Stimulated activated naive CD4-positive, alpha-beta T cell (primary cell): ENCODE measurements at regions not wholly inside any gene's neighbourhood (a gene's known extent, or its start where the extent isn't known, plus 50 kb on each side); places are given as distances from the start of the nearest gene placed in this dataset.

Source experiments
- DNase-seq, 6 experiments: peaks; one replicate each; lab custom pipeline; 2025; lab: John Stamatoyannopoulos, UW

DNA sequence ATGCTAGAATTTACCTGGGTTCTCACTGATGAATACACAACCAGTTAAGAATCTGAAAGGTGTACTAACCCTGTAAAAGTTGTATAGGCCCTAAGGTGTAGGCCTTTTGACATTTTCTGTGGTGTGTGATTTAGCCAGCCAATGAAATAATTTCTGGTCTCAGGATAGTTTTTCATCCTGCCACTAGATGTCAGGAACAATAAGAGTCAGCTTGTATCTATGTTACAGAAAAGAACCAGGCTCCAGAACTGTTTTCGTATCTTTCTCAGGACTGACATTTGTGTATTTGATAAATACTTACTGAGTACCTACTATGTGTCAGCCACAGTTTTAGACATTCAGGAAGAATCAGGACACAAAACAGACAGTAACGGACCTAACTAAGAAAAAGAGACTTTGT is 673.6 kb upstream of the TENM3 start:
- no peak for DNase-seq

DNA sequence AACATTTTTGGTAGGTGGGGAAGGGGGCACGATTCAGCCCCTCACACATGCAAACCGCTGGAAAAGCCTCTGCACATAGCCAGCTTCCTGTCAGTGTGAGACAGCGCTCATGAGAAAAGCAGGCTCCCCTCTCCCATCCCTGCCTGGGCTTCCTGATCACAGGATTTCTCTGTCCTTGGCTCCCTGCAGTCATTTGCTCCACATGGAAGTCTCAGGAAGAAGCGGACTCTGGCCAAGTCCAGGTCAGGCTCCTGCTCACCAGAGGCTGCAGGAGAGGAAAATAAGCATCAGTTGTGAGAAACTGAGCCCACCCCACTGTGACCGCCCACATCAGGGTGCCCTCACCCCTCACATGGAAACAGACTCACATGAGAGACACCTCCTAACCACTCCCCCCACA is 664.3 kb upstream of the TENM3 start:
- no peak for DNase-seq

DNA sequence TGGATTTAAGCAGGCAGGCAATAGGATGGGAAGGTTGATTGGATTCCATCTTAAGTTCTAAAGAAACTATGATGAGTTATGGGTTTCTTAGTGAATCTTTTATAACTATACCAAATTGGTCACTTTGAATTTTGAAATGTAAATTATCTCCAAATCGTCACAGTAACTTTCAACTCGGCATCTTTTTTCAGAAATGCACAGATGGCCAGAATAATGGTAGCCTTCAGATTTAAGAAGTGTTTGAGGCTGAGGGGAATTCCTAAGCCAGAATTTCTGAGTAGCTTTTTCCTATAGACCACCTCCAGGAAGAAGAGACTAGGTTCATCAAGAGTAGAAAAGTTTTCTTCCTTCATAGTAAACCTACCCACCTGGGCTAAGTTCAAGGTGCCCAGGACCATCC is 663.7 kb upstream of the TENM3 start:
- DNase-seq: no peak

DNA sequence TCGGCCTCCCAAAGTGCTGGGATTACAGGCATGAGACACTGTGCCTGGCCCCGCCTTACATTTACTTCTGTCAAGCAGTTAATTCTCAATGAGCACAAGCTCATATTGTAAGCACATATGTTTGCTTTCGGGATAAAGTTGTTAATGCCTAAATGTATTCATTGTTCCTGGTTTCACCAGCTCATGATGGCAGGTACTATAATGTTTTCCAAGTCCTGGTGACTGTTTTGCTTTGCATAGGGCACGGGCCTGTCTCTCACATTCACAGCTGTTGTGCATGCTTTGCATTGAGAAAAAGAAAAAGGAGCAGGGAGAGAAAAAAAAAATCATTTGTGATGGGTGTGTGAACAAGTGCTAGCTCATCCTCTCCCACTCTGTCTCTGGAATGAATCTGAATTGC is 661.2 kb upstream of the TENM3 start:
- no peak for DNase-seq

DNA sequence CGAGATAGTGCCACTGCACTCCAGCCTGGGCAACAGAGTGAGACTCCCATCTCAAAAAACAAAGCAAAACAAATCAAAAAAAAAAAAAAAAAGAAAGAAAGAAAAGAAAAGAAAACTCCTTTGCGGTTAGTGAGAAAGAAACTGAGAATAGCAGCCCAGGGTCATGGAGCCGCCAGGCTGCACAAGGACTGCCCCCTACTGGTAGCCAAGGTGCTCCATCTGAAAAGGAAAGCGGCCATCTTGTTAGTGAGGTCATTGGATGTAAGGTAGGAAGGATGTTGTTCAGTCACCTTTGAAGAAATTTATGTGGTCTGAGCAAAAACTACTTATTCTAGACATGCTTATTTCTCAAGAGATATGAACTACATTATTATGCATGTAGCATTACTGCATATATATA is 660.6 kb upstream of the TENM3 start:
- DNase-seq: no peak

DNA sequence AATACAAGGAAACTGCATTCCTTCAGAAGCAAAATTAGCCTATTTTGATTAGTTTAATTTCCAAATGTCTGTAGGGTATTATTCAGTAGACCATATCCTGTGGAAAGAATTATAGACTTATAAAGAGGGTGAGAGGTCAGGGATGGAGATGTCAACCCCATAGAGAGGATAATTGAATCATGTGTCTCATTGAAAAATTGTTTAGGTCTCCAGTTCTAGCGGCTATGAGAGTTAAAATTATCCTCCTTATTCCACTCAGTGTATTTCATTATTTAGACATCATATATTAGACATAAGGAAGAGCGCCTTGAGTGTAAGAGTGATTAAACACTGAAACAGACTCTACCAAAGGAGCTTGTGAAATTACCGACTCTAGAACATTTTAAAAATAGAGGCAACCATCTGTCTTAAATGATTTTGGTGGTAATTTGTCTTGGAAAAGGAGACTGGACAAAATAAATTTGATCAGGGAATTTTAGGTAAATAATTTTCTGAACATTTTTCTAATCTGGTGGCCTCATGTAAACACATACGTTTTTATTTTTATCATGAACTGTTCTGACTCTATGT is 654.4 kb upstream of the TENM3 start:
- no peak for DNase-seq

DNA sequence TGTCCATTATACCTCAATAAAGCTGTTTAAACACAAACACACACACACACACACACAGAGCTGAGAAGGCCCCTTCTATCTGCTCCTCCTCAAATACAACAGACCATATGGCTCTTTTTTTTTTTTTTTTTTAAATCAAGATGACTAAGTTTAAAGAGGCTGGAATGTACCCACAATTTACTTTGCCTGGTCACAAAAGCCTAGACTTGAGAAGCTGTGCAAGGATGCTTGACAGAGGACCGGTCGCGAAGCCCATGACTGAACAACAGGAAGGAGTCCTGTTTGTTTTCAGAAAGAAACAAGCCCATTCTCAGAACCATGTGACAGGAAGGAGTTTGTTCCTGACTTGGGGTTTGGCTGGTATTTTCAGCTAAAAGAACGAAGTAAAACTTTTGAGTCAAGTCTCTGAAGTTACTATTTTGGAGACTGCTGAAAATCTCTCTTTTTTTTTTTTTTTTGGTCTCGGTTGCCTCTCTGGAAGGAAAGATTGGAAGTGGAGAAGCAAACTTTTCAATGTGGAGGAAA is 650.9 kb upstream of the TENM3 start:
- no peak for DNase-seq

DNA sequence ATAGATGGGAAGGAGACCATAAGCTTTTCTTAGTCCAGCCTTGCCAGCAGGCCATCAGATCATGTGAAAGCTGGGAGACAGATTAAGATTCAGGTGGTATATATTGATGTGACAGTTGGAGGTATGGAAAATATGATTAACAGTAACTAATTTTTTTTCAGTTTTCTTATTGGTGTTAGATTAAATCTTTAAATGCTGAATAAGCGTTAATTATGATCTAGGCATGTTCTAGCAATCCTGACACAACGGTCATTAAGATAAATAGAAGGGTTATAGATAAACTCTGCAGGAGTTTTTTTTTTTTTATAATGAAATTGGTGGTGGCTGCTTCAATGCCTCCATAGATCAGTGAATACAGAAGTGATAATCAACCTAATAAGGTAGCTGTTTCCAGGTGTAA is 649.5 kb upstream of the TENM3 start:
- no peak for DNase-seq

DNA sequence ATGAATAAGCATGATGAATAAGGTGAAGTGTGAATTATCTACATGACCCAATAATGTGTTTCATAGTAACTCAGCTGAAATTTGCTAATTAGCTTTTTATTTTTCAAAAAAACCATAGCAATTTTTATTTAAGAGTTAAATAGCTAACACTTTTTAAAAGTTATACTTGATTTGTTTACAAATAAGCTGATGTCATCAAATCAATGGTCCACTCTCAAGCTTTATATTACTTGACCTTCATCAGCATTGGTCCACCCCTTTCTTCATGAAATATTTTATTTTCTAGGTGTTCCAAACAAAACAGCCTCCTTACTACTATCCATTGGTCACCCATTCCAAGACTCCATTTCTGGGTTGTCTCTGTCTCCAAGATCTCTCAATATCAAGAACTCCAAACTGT is 649.0 kb upstream of the TENM3 start:
- no peak for DNase-seq

DNA sequence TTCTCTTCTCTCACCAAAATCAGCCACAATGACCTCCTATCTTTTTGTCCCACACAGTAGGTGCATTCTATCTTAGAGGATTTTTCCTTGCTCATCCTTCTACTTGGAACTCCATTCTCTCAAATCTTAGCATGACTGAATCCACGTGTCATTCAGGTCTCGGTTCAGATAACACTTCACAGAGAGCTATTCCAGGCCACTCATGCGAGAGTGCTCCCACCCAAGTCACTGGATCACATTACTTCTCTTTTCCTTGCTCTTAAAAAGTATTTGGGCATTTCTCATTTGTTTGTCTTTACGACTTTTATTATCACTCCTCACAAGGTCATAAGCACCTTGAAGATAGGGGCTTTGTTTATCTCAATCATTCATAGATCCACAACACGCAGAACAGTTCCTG is 647.5 kb upstream of the TENM3 start:
- DNase-seq: no peak

DNA sequence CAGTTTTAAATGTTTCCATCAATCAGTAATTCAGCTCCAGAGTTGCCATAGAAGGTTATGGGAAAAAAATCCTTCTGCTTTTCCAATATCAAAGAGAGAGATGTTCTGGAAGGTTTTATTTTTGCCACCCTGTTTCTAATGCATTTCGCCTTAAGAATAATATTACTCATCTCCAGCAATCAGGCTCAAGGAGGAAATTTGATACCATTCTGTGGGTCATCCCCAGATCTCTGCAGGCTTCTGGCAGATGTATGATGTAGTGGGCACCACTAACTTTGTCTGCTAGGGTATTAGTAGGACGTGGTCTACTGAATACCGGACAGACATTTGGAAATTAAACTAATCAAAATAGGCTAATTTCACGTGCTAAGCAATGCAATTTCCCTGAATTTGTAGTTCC is 645.4 kb upstream of the TENM3 start:
- DNase-seq: no peak

DNA sequence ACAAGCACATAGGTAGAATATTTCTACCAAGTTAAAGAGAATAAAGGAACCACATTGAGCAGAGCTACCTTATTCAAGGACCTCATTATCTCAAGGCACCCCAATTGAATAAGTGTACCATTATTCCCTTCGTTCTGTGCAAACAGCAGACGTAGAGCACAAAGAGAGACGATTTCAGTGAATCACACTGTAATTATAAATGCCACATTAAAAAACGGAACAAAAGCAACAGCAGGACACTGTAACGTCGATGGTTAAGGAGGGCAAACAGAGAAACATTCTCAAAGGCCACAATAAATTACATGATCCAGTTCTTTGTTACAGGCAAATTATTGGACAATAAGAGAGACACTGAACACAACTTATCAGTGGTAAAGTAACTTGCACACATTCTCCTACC is 644.1 kb upstream of the TENM3 start:
- DNase-seq: no peak

DNA sequence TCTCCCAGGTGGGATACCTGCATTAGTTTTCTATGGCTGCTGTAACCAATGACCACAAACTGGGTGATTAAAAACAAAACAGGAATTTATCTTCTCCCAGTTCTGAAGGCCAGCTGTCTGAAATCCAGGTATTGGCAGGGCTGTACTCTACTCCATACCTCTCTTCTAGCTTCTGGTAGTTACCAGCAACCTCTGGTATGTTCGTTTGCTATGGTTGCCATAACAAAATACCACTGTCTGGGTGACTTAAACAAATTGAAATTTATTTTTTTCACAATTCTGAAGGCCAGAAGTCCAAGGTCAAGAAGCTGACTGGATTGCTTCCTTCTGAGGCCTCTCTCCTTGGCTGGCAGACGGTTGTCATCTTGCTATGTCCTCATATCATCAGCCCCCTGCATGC is 642.1 kb upstream of the TENM3 start:
- DNase-seq: no peak

DNA sequence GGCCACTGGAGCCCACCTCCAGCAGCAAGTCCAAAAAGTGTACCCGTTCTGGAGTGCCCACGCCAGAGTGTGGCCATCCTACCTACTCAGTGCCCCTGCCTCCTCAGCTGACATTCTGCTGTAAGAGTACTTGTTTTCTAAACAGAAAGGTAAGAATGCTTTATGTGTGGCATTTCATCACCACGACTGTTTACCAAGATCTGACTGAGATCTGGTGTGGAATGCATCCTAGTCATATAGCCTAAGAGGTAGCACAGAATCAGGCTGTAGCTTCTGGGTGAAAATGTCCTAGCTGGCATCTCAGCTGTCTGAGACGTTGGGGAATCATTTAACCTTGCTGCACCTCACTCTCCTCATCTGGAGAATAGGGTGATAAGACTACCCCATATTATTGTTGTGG is 638.7 kb upstream of the TENM3 start:
- no peak for DNase-seq

DNA sequence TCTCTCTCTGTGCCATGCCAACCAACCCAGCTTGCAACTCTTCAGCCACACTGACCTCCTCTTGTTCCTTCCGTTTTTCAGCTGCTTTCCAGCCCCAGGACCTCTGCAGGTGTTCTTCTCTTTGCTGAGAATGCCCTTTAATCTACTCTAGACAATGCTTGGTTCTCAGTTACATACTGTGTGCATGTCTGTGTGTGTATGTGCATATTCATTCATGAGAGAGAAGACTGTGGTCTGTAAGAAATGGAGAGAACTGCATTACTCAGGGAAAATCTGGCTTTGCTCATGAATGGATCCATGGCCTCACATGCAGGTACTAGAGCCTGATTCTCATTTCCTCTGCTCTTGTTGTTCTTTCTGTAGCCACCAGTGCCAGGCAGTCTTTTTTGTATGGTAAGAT is 636.9 kb upstream of the TENM3 start:
- no peak for DNase-seq

DNA sequence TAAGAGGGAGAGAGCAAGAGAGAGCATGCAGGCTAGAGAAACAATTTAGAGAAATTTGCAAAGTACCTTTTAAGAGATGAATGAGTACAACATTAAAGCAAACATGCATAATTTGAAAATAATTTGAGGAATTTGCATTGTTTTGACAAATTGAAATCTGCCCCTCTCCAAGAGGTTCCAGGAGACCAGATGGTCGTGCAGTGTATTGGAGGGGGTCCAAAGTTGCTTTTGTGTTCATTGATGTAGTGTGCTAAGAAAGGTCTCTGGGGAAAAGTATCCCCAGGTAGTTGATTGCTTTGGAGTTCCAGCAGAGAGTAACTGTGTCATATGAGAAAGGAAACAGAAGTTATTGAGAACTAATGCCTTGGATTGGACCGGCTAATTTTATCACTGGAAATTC is 635.0 kb upstream of the TENM3 start:
- DNase-seq: no peak

DNA sequence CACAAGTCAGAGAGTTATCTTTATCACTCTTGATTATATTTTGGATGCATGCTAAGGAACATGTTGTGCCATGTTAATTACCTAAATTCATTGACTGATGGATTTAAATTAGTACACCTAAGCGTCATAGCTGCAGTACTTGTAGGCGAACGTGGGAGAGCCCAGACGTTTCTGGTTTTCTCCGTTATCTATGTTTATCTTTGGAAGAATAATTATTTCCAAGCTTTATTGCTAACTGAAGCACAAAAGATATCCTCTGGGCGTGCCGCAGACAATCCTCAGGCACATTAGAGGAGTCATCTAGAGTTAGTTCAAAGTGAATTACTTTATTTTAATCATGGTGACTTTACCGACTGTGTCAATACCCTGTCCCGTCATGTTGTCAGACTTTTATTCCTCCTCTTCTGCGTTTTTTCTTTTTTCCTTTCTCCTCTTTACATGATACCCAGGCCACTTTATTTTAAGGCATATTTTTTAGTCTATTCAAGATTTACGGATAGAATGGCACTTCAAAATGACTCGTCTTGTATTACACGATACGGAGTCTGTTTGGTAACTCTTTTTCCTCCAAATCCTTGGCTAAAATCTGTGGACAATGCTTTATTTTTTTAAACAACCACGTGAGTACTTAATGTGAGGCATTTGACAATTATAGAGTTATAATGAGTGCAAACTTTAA is 632.0 kb upstream of the TENM3 start:
- DNase-seq: no peak

DNA sequence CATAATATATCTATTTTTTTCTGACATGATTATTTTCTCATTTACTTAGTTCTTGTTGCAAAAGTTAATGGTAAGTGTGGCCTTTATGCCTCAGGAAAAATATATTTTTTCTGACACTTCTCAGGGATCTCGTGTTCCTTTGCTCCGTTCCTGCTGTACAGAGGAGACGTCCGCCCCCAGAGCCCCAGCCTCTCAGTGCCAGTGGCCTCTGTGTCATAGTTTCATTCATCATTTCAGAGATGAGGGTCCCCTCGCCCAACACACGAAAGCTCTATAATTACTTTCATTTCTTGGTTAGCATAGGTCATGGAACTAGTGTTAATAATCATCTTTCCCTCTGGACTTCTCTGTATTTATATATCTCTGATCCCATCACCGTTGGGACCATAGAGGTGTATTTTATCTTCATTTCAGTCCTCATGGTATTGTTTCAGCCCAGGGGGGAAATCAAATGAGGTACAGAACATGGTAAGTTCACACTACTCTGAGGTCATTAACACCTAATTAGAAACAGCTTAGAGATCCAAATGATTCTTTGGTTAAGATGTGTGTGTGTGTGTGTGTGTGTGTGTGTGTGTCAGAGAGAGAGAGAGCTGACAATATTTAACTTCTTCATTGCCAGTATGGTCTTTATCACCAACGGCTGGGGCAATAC is 631.1 kb upstream of the TENM3 start:
- DNase-seq: no peak

DNA sequence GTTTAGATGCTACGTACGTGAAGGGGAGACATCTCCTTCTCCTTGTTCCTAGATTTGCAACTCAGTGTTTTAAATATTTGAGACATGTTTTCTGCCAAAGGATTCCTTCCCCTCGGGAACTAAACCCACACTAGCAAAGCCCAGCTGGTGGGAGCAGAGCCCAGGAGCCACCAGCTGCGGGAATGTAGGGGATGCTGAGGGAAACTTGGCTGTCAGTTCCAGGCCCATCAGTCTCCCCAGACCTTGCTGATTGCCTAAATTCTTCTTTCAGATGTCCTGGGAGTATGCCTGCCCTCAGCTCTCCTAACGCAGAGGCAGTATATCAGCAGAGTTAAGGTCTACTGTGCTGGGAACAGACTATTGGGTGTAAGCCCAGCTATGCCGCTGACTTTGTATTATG is 630.0 kb upstream of the TENM3 start:
- no peak for DNase-seq

DNA sequence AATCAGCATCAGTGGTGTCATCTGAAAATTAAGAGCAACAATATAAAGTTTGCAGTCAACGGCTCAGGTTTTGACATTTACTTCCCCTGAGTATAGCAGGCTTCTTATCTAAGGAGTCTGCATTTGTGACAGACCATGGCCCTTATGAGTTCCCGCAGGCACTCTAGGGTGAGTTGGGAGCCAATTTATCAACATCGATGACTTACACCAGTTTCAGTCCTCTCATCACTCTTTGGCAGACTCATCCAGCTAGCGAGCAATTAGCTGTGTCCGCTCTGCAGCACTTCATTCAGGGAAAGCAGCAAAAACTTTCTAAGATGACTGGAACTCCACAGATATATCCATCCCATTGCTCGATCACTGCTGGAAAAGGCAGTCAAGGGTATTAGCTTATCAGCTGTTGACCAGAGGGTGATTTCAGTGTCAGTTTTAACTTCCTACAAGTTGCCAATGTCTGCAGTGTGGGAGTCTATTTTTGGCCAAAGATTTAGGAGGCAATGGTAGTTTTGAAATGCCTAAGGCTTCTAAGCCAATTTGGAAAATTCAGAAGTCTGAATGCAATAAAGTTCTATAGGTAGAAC is 625.1 kb upstream of the TENM3 start:
- DNase-seq: no peak

DNA sequence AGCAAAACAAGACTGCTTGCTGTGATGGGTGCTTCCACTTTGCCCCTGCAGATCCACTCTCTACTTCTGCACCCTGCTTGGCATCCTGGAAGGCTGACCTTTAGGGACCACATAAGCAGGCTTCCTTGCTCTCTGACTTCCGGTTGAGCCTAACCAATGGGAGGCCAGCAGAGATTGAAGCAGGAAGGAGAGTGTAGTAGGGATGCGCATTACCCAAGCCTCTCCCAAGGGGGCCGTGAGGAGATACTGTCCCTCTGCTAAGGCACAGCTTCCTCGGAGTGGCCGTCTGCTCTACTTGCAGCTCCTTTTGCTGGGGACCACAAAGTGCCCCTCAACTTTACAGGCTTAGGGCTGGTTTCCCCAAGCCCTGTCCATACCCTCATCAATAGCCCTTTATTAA is 624.3 kb upstream of the TENM3 start:
- DNase-seq: no peak

DNA sequence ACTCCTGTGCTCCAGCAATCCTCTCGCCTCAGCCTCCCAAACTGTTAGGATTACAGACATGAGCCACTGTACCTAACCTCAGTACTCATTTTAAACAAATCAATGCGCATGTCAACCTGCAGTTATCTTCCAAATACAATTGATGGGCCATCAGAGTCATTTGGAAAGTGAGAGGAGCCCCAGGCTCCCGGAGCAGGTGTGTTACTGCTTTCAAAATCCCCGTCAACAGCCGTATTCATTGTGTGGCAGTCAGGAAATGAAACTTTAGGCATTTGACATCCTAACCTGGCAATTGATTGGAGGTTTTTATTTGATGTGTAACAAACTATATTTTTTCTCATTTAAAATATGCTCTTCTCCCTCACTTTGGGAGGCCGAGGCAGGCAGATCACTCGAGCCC is 623.6 kb upstream of the TENM3 start:
- no peak for DNase-seq
